ENCODE measurements at regions not wholly inside any gene's neighbourhood (a gene's known extent, or its start where the extent isn't known, plus 50 kb on each side); places are given as distances from the start of the nearest gene placed in this dataset.

GRCh38 chr20:55641497-55641896 lies 363.8 kb downstream of the CBLN4 start:
- TF ChIP-seq, protein P1, sequence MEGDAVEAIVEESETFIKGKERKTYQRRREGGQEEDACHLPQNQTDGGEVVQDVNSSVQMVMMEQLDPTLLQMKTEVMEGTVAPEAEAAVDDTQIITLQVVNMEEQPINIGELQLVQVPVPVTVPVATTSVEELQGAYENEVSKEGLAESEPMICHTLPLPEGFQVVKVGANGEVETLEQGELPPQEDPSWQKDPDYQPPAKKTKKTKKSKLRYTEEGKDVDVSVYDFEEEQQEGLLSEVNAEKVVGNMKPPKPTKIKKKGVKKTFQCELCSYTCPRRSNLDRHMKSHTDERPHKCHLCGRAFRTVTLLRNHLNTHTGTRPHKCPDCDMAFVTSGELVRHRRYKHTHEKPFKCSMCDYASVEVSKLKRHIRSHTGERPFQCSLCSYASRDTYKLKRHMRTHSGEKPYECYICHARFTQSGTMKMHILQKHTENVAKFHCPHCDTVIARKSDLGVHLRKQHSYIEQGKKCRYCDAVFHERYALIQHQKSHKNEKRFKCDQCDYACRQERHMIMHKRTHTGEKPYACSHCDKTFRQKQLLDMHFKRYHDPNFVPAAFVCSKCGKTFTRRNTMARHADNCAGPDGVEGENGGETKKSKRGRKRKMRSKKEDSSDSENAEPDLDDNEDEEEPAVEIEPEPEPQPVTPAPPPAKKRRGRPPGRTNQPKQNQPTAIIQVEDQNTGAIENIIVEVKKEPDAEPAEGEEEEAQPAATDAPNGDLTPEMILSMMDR (conservative IDR thresholded peaks at IDR 0.05; ENCODE audit: low read length) = no peak
- TF ChIP-seq EZH2phosphoT487 (IDR thresholded peaks at IDR 0.05; ENCODE audit: borderline replicate concordance) = no peak
